ENCODE measurements at regions not wholly inside any gene's neighbourhood (a gene's known extent, or its start where the extent isn't known, plus 50 kb on each side); places are given as distances from the start of the nearest gene placed in this dataset.
A peak's percentile ranks its signal among the peaks of the same experiment; 100 is the strongest.

GRCh38 chr7:124412531-124412930, 353.1 kb downstream of the GPR37 start:
- no peaks in the 10 kb centered on the region for H3K4me1 ChIP-seq
- no peaks in the 10 kb centered on the region for H3K27me3 ChIP-seq
- no peak overlapping the region for H3K27ac ChIP-seq
- ATAC-seq (no peak), DNase-seq (no peak)
- H3K4me3 ChIP-seq, result no peak overlapping the region
- intact Hi-C loops (cut with DNase I), result no loop called here
- TF ChIP-seq CTCF (IDR thresholded peaks at IDR 0.05), result no peak
- H3K36me3 ChIP-seq, result no peaks in the 10 kb centered on the region
- no peaks in the 10 kb centered on the region for H3K9me3 ChIP-seq

GRCh38 chr7:124411796-124412195, 353.8 kb downstream of the GPR37 start:
- ATAC-seq (no peak), DNase-seq (peak in 1 of 4 donors; percentile 20)
- H3K36me3 ChIP-seq, result no peaks in the 10 kb centered on the region
- no peaks in the 10 kb centered on the region for H3K4me1 ChIP-seq
- H3K9me3 ChIP-seq, result no peaks in the 10 kb centered on the region
- no peak overlapping the region for H3K27ac ChIP-seq
- H3K27me3 ChIP-seq, result no peaks in the 10 kb centered on the region
- H3K4me3 ChIP-seq, result no peak overlapping the region
- no peak for TF ChIP-seq CTCF (IDR thresholded peaks at IDR 0.05)
- intact Hi-C loops (cut with DNase I), result no loop called here

GRCh38 chr7:124403587-124403986, 362.0 kb downstream of the GPR37 start:
- H3K27ac ChIP-seq, result no peak overlapping the region
- no peak for TF ChIP-seq CTCF (IDR thresholded peaks at IDR 0.05)
- no peaks in the 10 kb centered on the region for H3K4me1 ChIP-seq
- no peak for DNase-seq
- no peak for ATAC-seq
- H3K27me3 ChIP-seq, result no peaks in the 10 kb centered on the region
- no peak overlapping the region for H3K4me3 ChIP-seq
- no peaks in the 10 kb centered on the region for H3K9me3 ChIP-seq
- intact Hi-C loops (cut with DNase I), result no loop called here
- no peaks in the 10 kb centered on the region for H3K36me3 ChIP-seq

- ATAC-seq (no peak), DNase-seq (no peak)
- Histone ChIP-seq H3K9me3 (no peaks in the 10 kb centered on the region), H3K4me1 (no peaks in the 10 kb centered on the region), H3K27me3 (no peaks in the 10 kb centered on the region), H3K36me3 (no peaks in the 10 kb centered on the region), H3K27ac (no peak overlapping the region), H3K4me3 (no peak overlapping the region)
- TF ChIP-seq CTCF (IDR thresholded peaks at IDR 0.05), result no peak
- intact Hi-C loops (cut with DNase I), result no loop called here
Measured at GRCh38 chr7:124403112-124403511, 362.5 kb downstream of the GPR37 start.

- no peaks in the 10 kb centered on the region for H3K36me3 ChIP-seq
- H3K27me3 ChIP-seq, result no peaks in the 10 kb centered on the region
- H3K4me1 ChIP-seq, result no peaks in the 10 kb centered on the region
- H3K4me3 ChIP-seq, result no peak overlapping the region
- ATAC-seq, result no peak
- H3K27ac ChIP-seq, result no peak overlapping the region
- intact Hi-C loops (cut with DNase I), result no loop called here
- H3K9me3 ChIP-seq, result no peaks in the 10 kb centered on the region
- no peak for DNase-seq
- no peak for TF ChIP-seq CTCF (IDR thresholded peaks at IDR 0.05)
Measured at GRCh38 chr7:124399941-124400340, 365.7 kb downstream of the GPR37 start.
